Fibroblast of villous mesenchyme (primary cell): ENCODE measurements at regions not wholly inside any gene's neighbourhood (a gene's known extent, or its start where the extent isn't known, plus 50 kb on each side); places are given as distances from the start of the nearest gene placed in this dataset.
A peak's percentile ranks its signal among the peaks of the same experiment; 100 is the strongest.

Experiments used
- DNase-seq: peaks from one replicate; pipeline ENCODE4 v3.0.0-alpha.2; 2010; ENCODE audit warnings: low read depth
- H3K4me3 ChIP-seq: 2 replicates; pipeline ENCODE4 v1.5.1; 2011; ENCODE audit warnings: low read depth, mild to moderate bottlenecking, low read length
- CTCF ChIP-seq: IDR thresholded peaks from 2 replicates; pipeline ENCODE4 v1.5.1; 2012; ENCODE audit warnings: low read depth, mild to moderate bottlenecking, low read length; ENCODE audit not compliant: insufficient read depth

GRCh38 chr6:71465096-71465495 lies 176.5 kb downstream of the OGFRL1 start:
- DNase-seq, result no peak
- TF ChIP-seq CTCF, result no peak
- no peak overlapping the region for H3K4me3 ChIP-seq

DNA sequence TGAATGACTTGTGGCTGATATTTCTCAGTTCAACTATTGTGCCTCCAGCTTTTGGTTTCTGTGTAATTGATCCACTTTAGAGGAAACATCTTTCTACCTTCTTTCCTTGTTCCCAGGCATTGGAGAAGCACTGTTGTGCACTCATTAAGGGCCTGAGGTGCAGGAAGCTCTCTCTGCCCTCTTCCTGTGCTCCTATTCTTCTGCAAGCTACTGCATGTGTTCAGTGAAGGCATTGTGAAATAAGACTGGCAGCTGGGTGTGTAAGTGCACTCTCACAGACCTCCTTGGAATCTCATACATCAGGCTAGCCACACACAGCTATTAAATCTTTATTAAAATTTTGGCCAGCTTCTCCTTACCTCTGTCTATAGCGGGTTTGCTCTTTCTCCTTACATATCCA lies 177.8 kb downstream of the OGFRL1 start:
- no peak overlapping the region for H3K4me3 ChIP-seq
- DNase-seq, result no peak
- TF ChIP-seq CTCF, result no peak

GRCh38 chr6:71468038-71468437 lies 179.4 kb downstream of the OGFRL1 start:
- TF ChIP-seq CTCF, result no peak
- DNase-seq, result no peak
- no peak overlapping the region for H3K4me3 ChIP-seq

DNA sequence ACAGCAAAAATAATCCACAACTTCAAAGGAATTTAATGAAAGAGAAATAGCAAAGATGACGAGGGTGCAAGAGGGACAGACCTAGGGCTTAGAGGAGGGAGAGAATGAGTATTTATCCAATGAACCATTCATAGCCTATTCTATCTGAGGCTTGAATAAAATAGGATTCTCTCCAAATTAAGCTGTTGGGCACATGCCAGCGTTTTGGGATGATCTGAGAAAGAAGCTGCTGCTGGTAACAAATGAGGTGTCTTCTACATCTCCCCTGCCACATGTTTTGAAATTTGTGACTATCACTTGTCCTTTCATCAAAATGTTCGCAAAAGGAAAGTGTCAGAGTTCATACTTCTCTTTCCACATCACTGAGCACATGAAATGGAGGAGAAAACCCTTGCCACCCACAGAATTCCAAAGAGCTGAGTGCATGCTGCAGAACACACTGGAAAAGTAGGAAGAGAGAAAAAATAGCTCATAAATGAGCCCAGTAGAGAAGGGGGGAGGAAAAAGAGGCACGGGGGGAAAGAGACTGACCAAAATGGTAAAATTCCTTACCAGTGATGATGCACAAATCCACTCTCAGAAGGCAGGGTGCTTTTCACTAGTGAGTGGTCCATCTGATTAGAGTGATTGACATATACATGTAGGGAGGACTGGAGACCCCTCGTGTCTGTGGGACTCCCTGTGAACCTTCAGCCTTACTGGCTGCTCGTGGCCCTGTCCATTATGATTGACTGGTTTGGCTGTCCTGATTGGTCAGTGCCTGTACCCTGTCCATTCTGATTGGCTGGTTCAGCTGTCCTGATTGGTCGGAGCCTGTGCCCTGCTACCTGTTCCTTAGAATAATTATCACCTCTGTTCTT lies 180.5 kb downstream of the OGFRL1 start:
- peak; percentile 81 for DNase-seq
- H3K4me3 ChIP-seq, result no peak overlapping the region
- no peak for TF ChIP-seq CTCF

DNA sequence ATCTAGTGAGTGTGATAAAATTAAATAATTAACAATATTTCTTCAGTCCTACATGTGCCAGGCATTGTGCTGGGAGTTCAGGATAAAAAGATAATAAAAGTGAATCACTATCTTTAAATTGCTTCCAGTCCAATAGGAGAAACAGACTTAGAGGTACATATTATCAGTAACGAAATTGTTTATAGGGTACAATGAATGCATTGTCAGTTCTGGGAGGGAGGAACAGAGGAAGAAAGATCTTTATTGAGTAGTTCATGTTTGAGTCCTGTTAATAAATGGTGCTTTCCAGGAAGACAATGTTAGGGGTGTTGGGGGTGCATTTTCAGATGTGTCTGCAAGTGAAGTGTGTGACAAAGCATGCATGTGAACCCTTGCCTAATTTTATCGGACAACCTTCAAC lies 183.1 kb downstream of the OGFRL1 start:
- DNase-seq, result no peak
- H3K4me3 ChIP-seq, result no peak overlapping the region
- TF ChIP-seq CTCF, result no peak

DNA sequence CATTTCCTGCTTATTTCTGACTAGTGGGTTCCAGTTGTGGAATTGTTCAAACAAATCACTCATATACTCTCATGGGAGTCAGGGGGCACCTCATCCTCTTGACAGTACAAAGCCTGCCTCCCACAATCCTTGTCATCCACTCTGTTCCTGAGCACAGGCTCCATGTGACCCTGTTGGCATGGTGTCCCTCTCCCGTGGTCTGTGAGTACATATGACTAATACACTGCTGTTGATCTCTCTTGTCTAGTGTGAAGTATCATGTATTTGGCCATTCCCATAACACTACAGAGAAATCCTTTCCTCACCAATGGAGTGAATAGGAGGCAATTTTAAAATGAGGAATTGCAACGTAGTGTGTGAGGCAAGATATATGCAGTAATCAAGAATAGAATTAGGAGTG lies 185.3 kb downstream of the OGFRL1 start:
- TF ChIP-seq CTCF, result no peak
- peak; percentile 86 for DNase-seq
- H3K4me3 ChIP-seq, result no peak overlapping the region

DNA sequence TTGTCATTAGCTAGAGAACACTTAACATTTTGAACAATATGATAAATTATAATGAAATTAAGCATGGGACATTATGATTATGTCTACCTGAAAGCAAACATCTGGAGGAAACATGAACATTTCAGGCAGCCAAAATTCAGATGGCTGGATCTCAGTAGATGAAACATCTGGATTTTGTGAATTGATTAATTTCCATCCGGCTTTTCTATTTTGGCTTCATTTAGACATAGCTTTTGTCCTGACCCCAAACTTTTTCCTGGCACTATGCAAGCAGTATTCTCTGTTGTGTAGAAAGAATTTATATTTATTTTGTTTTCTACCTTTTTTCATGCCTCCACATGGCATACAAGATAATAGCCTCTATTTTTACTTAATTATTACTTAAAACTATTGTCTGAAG lies 186.3 kb downstream of the OGFRL1 start:
- H3K4me3 ChIP-seq, result no peak overlapping the region
- TF ChIP-seq CTCF, result no peak
- no peak for DNase-seq
